K562 (cell line): ENCODE measurements at regions not wholly inside any gene's neighbourhood (a gene's known extent, or its start where the extent isn't known, plus 50 kb on each side); places are given as distances from the start of the nearest gene placed in this dataset.

ENCODE experiments used
- ATF1 ChIP-seq, 2 experiments: fragments of 450-650 bp in 1 of 2; IDR thresholded peaks; 2 replicates each; pipeline ENCODE4 v1.6.1; 2016; ENCODE audit warnings: missing compliant biosample characterization in 1 of 2, missing genetic modification characterization in 1 of 2
- CBFB ChIP-seq: sonication (generic); formaldehyde crosslinking; IDR thresholded peaks from 2 replicates; pipeline ENCODE4 v1.4.0; 2020; ENCODE audit warnings: mild to moderate bottlenecking, missing genetic modification reagents
- CBX2 ChIP-seq: fragments of 200-600 bp; sonication (generic); IDR thresholded peaks from one replicate; pipeline ENCODE4 v1.6.1; 2012; ENCODE audit warnings: mild to moderate bottlenecking, low read length, inconsistent platforms; ENCODE audit not compliant: insufficient read depth, poor library complexity, severe bottlenecking
- CUX1 ChIP-seq: fragments of 200-800 bp; sonication (Bioruptor generic); IDR thresholded peaks from 2 replicates; pipeline ENCODE4 v1.6.1; 2016; ENCODE audit warnings: missing genetic modification characterization, missing compliant biosample characterization
- DACH1 ChIP-seq: fragments of 450-650 bp; IDR thresholded peaks from 2 replicates; pipeline ENCODE4 v1.6.1; 2018; ENCODE audit not compliant: partially characterized antibody
- FOXA3 ChIP-seq, 2 experiments: fragments of 450-650 bp in 1 of 2; sonication (generic) in 1 of 2; formaldehyde crosslinking; IDR thresholded peaks in 1 of 2; conservative IDR thresholded peaks in 1 of 2; 2 replicates each; pipeline versions ENCODE4 v1.4.0 to v1.8.0; 2020 to 2022; ENCODE audit warnings: mild to moderate bottlenecking in 2 of 2, missing genetic modification reagents in 1 of 2
- HSF4 ChIP-seq: fragments of 250-450 bp; sonication (Bioruptor Pico); IDR thresholded peaks from 2 replicates; pipeline ENCODE4 v2.1.2; 2022; ENCODE audit warnings: mild to moderate bottlenecking, moderate library complexity, borderline replicate concordance
- JUNB ChIP-seq: fragments of 450-650 bp; formaldehyde crosslinking; conservative IDR thresholded peaks from 2 replicates; pipeline ENCODE4 v1.4.0; 2020; ENCODE audit warnings: mild to moderate bottlenecking
- JUND ChIP-seq, 2 experiments: IDR thresholded peaks; 2 replicates in 1 of 2; 3 replicates in 1 of 2; pipeline ENCODE4 v1.6.1; 2011; ENCODE audit warnings: borderline replicate concordance in 2 of 2, low read depth in 2 of 2, low read length in 2 of 2, improper control_type of control experiment in 1 of 2, missing biosample characterization in 1 of 2, missing genetic modification characterization in 1 of 2, missing genetic modification reagents in 1 of 2
- PTRF ChIP-seq: fragments of 450-650 bp; IDR thresholded peaks from 2 replicates; pipeline ENCODE4 v1.6.1; 2016; ENCODE audit warnings: mild to moderate bottlenecking, missing genetic modification characterization, missing compliant biosample characterization
- SPI1 ChIP-seq: IDR thresholded peaks from 2 replicates; pipeline ENCODE4 v1.6.1; 2011; ENCODE audit warnings: low read depth, low read length, control low read depth, borderline replicate concordance
- THRAP3 ChIP-seq: fragments of 450-650 bp; IDR thresholded peaks from 2 replicates; pipeline ENCODE4 v1.6.1; 2016; ENCODE audit warnings: mild to moderate bottlenecking, inconsistent platforms, borderline replicate concordance
- ZBTB12 ChIP-seq: fragments of 250-450 bp; sonication (Bioruptor Pico); IDR thresholded peaks from 2 replicates; pipeline ENCODE4 v1.4.0; 2020
- ZFPM2 ChIP-seq: fragments of 250-450 bp; sonication (Bioruptor Pico); IDR thresholded peaks from 2 replicates; pipeline ENCODE4 v1.5.1; 2022; ENCODE audit warnings: mild to moderate bottlenecking
- ZNF121 ChIP-seq: sonication (generic); formaldehyde crosslinking; conservative IDR thresholded peaks from 2 replicates; pipeline ENCODE4 v1.8.0; 2022; ENCODE audit warnings: missing genetic modification reagents

GRCh38 chr1:5348732-5349465, 643.3 kb downstream of the NPHP4 start (continued):
- TF ChIP-seq CBFB (CRISPR knock-in tag) (no peak), JUNB (CRISPR knock-in tag) (peak; percentile 51; the same call in 1 of the 2 replicates), ZNF121 (no peak), ZFPM2 (no peak), FOXA3 (CRISPR knock-in tag; conservative IDR thresholded peaks at IDR 0.05 in 1 of 2, IDR thresholded peaks at IDR 0.05 in 1 of 2) (no peak), ZBTB12 (CRISPR knock-in tag) (peak; percentile 83), CUX1 (CRISPR knock-in tag) (no peak), CBX2 (no peak), ATF1 (CRISPR knock-in tag; IDR thresholded peaks at IDR 0.05) (no peak), ATF1 (tag; IDR thresholded peaks at IDR 0.05) (peak; percentile 95), JUND (IDR thresholded peaks at IDR 0.05; ENCODE audit: borderline replicate concordance, low read depth, low read length) (no peak), JUND (tag; IDR thresholded peaks at IDR 0.05; ENCODE audit: borderline replicate concordance, low read depth, low read length) (peak; percentile 25; the same call in 1 of the 3 replicates), DACH1 (no peak), PTRF (tag) (no peak), THRAP3 (no peak), SPI1 (no peak), HSF4 (CRISPR knock-in tag) (no peak)
